ENCODE measurements at regions not wholly inside any gene's neighbourhood (a gene's known extent, or its start where the extent isn't known, plus 50 kb on each side); places are given as distances from the start of the nearest gene placed in this dataset.
"Not testable (repeated sequence)": the region's sequence is repeated elsewhere in the genome, so short reads cannot be mapped to it uniquely, and the experiment has no call there.

- no peak overlapping the region for H3K4me3 ChIP-seq (ENCODE audit: low read depth, low read length)
- no peak for DNase-seq (ENCODE audit: low read depth)
- no peak for TF ChIP-seq CTCF (IDR thresholded peaks at IDR 0.05; ENCODE audit: insufficient read depth, low read length)
Measured at GRCh38 chr6:122878796-122879195, 89.7 kb downstream of the SMPDL3A start.

- TF ChIP-seq CTCF (IDR thresholded peaks at IDR 0.05; ENCODE audit: insufficient read depth, low read length), result no peak
- no peak for DNase-seq (ENCODE audit: low read depth)
- no peak overlapping the region for H3K4me3 ChIP-seq (ENCODE audit: low read depth, low read length)
Measured at GRCh38 chr6:122886481-122886880, 97.4 kb downstream of the SMPDL3A start.

DNA sequence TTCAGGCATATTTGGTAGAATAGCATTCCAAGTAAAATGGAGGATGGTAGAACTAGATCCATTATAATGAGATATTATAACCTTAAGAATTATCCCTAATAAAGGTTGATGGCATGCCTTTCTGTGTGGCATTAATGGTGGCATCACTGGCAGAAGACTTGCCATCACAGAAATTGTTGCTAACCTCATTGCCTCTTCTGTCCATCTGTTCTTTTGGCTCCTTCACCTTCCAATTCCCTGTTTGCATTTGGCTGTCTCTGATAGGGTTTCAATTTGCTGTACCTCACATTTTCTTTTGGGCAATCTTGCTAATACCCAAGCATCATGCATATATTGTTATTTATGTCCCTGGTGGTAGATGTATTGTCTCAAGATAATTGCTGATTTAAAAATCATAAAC, 98.9 kb downstream of the SMPDL3A start:
- DNase-seq (ENCODE audit: low read depth), result no peak
- no peak overlapping the region for H3K4me3 ChIP-seq (ENCODE audit: low read depth, low read length)

DNA sequence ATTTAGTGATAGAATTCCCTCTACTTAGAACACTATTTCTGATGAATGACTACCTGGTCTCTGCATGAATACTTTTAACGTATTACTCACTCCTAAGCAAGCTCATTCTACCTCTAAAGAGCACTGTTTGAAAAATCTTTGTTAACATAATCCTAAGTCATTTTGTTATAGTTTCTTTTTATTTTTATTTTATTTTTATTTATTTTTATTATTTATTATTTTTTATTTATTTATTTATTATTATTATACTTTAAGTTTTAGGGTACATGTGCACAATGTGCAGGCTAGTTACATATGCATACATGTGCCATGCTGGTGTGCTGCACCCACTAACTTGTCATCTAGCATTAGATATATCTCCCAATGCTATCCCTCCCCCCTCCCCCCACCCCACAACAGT, 99.6 kb downstream of the SMPDL3A start:
- not testable (repeated sequence) for H3K4me3 ChIP-seq (ENCODE audit: low read depth, low read length); DNase-seq (ENCODE audit: low read depth)

More for the DNA sequence above, 98.9 kb downstream of the SMPDL3A start:
- TF ChIP-seq CTCF (IDR thresholded peaks at IDR 0.05; ENCODE audit: insufficient read depth, low read length), result no peak

DNA sequence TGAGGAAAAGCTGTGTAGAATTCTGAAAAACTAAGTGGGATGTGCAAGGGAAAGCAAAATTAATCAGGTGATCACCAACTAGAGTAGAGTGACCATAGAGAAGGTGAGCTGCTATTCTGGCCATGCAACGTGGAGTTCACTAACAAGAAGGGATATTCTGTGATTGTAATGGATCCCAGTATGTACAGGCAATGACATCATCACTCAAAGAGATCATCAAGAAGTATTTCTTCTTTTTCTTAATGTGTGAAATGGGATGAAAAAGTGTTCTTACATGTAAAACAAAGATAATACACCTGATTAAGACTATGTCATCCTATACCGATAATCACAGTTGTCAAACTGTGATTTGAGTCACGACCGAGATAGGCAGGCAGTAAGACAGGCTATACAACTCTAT, 101.2 kb downstream of the SMPDL3A start:
- DNase-seq (ENCODE audit: low read depth), result no peak
- TF ChIP-seq CTCF (IDR thresholded peaks at IDR 0.05; ENCODE audit: insufficient read depth, low read length), result no peak
- H3K4me3 ChIP-seq (ENCODE audit: low read depth, low read length), result no peak overlapping the region

DNA sequence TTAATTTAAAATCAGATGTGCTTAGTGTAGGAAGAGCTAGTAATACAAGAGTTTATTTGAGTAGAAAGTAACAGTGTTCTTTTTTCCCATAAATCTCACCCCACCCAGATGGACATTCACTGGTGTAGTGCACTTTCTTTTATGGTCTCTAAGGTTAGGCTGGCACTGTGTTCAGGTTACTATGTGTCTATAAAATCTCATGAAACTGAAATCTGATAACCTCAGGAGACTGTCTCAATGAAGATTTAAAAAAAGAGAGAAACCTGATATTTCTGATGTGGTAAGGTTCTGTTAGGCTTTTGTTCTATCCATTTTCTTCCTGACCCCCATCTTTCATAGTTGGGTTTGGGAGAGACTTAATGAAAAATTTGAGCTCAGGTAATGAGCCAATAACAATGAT, 101.2 kb upstream of the CLVS2 start:
- H3K4me3 ChIP-seq (ENCODE audit: low read depth, low read length), result no peak overlapping the region
- no peak for DNase-seq (ENCODE audit: low read depth)
- no peak for TF ChIP-seq CTCF (IDR thresholded peaks at IDR 0.05; ENCODE audit: insufficient read depth, low read length)

DNA sequence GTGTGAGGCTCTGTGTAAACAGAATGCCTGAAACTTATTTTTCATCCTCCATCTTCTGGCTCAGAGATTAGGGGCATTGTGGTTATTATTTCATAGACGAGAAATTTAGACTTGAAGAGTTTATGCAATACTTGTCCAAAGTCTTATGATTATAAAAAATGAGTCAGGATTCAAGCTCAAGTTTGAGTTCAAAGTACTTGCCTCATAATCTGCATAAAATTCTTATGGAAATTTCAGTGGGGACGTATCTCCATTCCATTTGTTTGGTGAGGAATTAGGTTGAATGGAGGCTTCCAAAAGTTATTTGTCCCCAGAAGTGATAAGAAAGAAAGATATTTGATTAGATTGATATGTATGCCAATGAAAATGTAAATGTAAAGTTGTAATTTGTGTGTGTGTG, 93.7 kb upstream of the CLVS2 start:
- no peak overlapping the region for H3K4me3 ChIP-seq (ENCODE audit: low read depth, low read length)
- no peak for TF ChIP-seq CTCF (IDR thresholded peaks at IDR 0.05; ENCODE audit: insufficient read depth, low read length)
- no peak for DNase-seq (ENCODE audit: low read depth)
